HG03342 (cell line): ENCODE measurements at regions not wholly inside any gene's neighbourhood (a gene's known extent, or its start where the extent isn't known, plus 50 kb on each side); places are given as distances from the start of the nearest gene placed in this dataset.

Experiments
- ATAC-seq: cut with Tn5 transposase; IDR thresholded peaks from one replicate; pipeline ENCODE4 v1.9.1; 2021; ENCODE audit warnings: mild to moderate bottlenecking, moderate library complexity; ENCODE audit not compliant: unreplicated experiment

DNA sequence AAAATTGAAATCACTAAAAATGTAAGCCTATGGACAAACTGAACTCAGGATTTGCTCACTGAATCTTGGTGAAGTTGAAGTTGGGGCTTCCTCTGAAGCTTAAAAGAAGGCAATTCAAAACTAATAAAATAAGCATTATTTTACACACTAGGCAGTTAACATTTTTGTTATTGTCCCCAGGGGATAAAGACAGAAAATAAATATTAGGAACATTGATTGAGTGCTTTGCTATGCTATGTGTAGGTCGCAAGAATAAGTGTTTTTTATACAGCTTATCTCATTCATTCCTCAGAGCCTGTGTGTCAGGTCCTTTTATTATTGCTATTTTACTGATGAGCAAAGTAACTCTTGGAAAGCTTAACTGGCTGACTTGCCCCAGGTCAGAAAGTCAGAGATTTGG lies 82.2 kb downstream of the ZNF608 start:
- ATAC-seq: no peak

DNA sequence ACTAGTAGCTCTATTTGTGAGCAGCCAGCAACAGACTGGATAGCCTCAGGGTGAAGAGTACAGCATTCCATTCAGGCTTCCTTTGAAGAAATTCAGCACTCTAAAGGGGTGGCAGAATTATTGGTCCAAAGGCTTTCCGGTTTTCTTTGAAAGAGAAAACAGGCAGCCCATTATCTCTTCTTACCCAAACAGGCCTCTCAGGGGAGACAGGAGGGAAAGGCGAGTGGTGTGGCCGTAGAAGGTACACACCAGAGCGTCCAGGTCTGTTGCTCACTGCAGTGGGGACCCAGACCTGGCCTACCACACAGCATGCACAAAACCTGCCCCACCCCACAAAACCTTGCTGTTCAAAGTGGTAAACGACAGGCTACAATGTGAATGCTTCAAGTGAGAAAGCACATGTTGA lies 83.3 kb downstream of the ZNF608 start:
- ATAC-seq: no peak

DNA sequence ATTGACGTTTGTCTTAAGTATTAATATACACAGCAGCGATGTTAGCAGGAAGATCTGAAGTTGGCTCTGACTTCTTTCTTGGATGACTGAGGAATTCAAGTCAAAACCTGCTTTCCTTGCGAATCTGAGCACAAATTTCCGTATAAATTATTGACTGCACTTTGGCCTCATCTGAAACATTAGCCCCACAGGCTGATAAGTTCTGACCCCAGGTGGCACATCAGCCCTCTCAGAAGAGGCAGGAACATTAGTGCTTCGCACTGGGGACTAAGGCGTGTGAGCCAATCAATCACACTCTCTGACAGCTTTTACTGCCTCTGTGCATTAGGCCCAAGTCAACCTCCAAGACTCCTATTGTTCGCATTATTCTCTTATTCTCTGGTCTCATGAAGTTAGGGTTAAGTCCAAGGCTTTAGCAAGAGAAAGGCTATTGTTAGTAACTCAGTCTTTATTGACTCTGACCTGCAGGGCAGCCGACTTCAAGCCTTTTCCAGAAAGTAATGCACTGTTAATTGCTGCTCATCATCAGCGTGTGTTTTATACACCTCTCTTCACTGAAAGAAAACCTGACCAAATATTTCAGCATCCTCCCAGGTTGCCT lies 84.2 kb downstream of the ZNF608 start:
- ATAC-seq: no peak

DNA sequence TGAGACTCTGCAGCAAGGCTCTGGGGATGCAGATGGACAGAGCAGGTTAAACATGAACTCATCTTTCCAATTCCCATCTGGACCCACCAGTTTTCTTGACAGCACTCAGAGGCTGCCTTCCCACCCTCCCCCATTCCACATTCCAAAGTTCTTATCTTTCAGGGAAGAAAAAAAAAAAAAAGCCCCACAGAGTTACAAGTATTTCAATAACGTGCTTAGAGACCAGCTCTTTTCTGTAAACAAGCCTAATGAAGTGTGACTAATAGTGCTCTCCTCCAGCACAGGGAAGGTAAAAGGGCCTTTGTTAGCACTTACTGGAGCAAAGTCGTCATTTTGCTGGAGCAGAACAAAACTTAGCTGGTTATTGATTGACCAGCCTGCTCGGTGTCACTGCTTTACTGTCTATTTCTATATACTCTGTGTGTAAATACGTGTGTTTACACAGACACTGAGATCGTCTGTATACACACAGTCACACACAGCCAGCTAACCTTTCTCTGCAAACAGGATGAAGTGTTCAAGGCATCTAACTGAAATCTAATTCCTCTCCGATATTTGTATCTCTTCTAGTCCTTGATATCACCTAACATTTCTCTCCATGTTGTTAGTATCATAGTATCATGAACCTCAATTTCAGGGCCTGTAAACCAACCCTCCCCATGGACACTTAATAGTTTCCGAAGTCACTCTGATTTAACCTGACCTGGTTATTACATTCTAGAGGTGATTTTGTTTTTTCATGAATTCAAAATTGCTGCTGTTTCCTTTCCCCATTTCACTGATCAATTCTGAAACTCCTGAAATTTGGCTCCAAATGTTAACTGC lies 84.9 kb downstream of the ZNF608 start:
- ATAC-seq: peak; percentile 68

DNA sequence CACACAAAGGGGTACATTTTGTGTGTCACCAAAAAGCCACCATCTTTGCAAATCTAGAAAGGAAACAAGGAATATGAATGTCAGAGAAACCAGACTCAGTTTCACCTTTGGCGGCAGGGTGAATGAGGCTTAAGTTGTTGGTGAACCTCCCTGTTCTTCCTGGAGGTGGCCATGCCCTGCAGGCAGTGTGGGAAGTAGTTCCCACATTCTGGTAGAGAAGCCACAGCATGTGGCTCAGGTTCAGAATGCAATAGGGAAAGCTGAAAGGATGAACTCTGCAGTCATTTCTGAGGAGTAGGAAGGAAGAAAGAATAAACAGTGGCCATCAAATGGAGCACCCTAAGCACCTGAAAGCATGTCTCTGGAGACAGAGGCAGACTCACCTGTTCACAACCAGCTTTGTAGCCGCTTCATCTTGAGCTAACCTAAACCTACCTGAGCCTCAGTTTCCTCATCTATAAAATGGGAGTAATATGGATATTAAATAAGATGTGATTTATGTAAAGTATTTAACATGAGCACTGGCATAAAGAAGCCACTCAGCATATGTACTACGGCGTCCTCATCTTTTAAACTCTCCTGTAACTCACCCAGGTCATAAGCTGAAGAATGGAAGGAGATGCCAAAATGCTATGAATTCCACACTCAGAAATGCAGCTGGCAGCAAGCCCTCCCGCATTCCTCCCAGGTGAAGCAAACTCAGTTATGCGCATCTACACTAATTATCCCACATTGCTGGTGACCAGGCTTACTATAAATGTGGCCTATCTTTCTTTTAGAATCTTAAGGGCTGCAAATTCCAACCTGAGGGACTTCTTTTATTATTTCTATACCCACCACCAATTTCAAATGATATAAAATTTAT lies 86.0 kb downstream of the ZNF608 start:
- ATAC-seq: no peak

DNA sequence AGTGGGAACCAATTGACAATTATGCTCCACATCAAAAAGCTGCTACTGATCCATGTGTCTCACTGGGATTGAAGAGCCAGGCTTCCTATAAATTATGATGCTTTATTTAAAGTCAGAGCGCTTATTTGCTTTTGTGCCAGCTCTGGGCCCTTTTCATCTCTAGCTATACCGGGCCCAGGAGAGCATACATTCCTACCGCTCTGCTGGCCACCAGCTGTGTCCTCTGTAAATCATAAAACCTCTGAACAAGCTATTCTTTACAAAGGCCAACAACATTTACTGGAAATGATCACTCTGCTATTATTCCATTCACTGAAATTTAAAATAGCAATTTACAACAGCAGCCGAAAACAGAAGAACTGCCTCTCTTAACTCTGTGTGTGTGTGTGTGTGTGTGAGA lies 86.6 kb downstream of the ZNF608 start:
- no peak for ATAC-seq

DNA sequence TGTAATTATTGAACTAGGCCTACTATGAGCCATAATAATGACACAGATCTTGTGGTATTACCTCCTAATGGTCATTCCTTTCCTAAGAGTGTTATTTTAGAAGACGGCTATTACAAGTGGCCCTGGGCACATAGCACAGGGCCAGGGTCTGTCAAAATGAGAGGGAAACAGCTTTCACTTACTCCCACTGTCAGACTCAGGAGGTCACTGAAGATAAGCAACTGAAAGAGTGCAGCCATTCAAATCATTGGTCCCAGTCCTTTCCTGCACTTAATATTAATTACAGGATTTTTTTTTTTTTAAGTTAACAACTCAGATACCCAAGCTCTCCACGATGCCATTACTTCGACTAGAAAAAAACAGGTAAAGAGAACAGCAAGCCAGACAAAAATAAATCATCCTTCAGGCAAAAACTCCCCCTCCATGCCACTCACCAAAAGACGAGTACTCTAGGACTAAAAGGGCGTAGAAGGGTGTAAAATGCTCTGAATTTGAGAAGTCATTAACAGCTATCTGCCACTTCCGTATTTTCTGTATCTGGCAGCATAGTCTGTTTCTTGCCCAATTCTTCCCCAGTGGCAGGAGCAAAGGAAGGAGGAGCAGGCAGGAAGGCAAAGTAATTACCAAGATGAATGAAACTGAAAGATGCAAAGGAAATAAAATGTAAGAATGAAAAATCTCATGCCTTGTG lies 87.4 kb downstream of the ZNF608 start:
- no peak for ATAC-seq

DNA sequence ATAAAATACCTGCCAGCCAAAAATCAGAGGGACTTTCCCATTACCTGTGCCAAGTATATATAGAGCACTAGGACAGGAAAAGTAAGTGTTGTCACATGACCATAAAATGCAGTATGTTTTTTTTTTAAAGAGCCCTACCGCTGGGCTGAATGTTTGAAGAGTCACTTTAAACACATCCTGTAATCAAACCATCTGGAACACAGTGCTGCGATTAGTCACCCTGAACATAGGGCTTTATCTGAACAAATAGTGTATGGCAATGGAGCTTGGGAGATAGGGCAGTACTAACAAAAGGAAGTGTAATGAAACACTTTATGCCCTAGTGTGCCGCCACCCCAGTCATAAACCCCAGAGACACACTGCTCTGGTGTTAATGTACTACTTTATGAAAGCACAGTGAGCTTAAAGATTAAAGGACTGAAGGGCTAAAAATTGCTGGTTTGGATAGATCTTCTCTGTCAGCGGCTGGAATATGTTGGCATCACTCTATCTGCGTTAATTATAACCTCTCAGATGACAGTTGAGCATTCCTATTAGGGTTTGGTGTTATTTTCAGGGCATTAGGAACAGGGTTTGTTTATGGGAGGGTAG lies 90.4 kb downstream of the ZNF608 start:
- peak; percentile 30 for ATAC-seq

DNA sequence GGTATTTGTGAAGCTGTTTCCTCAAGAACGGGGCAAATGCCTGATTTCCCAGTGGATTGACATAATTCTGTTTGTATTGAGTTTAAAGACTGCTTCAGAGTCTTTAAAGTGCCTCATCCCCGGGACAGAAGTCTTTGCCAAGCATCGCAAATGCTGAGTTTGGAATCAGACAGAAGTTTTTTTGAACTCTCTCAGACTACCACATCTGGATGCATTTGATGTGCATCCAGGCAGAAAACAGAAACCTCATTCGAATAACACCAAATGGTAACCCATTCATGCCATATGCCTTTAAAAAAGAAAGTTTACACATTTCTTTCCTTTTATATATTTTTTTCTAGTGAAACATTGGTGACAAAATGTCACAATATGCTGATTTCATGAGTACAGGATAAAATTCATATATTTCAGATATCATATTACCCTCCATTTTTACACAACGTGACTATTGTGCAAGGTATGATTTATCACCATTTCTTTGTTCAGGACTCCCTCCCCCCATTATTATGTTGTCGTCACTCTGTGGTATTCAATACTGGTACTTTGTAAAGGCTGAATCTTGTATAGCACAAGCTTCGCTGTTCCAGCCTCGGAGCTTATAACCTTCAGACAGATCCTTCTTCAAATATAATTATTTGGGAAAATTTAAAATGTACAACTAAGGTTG lies 91.1 kb downstream of the ZNF608 start:
- no peak for ATAC-seq

DNA sequence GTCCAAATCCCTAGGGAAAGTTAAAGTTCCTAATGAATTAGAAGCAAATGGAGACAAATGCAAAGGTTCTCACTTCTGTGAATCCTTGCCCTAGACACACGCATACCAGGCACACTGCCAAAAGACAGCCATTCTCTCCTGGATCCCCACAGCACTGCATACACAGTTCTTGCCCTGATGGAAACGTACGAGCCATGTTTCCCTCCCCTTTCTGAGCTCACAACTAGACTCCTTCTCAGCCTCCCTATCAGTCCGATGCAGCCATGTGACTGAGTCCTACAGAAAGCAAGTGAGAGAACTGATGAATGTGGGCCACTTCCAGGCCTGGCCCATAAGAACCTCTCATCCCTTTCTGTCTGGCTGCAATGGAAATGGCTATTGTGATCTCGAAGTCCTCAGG lies 92.0 kb downstream of the ZNF608 start:
- no peak for ATAC-seq

DNA sequence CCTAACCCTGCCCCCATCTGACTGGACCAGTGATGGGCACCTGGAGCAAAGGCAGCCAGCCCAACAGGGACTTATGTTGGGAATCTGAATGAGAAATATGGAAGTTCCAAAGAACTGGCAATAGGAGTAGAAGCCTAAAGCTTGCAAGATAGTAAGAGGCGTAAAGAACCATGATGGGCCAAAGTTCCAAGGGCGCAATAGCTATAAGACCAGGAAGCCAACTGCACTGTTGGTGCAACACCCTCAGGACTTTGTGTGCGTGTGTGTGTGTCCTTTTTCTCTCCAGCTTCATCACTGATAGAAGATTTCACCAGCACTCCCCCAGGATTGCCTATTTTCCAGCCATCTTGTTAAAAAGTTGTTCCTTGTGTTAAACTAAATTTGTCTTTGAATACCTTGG lies 92.8 kb downstream of the ZNF608 start:
- ATAC-seq: no peak

DNA sequence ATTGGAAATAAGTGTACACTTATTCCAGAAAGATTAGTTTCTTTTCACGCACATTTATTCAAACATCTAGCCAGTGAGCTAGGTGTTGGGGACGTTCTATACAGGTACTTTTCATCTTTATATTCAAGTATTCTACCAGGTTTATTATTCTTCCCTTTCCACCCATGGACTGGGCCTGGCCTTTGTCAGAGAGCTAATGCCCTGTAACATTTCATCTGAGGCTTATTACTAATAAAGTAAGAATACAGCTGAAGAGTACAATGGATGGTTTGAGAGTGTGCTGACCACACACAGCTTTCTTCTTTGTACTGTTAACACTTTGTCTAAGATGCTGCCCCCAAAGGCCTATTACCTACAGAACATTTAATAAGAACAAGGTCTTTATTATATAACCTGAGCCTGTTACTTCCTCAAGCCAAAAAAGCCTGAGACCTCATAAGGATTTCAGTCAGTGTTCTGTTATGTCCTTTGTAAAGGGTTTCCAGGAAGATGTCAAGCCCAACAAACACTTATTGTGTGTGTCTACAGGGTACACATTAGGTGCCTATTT lies 93.5 kb downstream of the ZNF608 start:
- ATAC-seq: no peak

DNA sequence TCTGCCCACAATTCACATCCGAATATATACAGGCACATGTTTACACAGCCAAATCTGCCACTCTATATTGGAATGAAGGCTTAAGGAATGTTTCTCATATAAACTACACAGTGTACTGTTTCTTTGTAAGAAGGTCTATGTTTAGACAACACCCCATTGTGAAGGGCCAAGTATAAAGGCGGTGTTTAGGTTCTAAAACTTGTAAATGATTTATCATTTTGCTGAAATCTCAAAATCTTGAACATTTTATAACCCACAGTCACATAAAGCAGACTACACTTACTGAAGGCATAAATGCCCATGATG lies 94.0 kb downstream of the ZNF608 start:
- ATAC-seq: no peak

DNA sequence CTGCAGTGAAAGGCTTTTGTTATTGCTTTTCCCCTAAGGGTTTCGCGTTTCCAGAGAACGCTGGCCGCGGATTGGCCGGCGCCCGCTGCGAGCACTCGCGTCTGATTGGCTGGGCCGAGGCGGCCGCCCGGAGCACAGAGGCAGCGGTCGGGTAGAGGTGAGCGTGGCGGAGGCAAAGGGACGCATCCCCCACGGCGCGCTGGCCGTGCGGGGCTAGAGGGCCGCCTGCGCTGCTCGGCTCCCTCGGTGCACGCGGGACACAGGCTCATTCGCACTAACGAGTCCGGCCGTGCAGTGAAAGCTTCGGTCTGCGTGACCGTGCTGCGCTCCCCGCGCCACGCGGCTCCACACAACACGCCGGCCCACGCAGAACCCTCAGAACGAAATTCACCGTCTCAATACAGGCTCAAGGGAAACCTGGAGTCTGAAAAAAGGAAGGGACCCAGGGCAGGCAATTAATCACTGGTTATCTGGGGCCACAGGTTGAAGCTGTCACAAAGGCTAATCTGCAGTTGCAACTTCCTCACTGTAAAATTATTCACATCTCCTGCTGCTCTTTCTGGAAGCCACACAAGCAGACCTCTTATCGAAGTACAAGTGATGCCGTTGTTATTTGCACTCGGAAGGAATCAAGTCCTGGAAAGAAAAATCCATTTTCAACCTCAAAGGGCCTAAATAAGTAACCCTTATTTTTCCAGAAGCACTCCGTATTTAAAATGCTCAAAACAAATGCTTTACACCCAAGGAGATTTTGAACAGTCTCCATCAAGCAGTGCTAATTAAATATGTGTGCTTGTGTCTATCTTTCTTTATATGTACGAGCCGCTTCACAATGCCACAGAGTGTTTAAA lies 94.6 kb downstream of the ZNF608 start:
- ATAC-seq: no peak

DNA sequence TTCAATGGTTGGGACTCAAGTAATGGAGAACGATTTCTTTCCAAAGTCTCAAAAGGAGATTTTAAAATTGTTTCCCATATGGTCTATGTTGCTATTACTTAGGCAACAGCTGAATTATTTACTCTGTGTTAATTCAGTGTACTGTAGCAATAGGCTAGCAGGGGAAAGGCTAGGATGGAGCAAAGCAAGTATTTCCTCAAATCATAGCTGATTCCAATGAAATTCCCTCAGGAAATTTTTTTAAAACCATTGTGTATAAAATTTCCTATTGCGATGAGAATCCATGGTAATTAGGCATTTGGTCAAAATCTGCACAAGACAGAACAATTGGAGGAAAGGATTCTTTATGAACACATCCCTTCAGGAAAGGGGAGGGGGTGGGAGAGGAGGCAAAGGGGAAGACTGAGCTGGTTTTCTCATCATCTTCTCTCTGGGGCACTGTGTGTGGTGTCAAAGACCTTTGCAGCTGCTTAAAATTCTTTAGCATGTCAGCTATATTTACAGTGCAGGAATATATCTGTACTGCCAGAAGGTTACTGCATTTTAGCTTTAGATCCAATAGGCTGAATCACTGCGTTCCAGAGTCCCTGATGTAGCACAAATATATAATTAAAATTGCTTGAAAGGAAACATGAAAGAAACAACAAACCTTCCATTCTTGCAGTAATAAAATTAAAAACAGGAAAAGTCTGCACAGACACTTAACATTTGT lies 95.3 kb downstream of the ZNF608 start:
- no peak for ATAC-seq

DNA sequence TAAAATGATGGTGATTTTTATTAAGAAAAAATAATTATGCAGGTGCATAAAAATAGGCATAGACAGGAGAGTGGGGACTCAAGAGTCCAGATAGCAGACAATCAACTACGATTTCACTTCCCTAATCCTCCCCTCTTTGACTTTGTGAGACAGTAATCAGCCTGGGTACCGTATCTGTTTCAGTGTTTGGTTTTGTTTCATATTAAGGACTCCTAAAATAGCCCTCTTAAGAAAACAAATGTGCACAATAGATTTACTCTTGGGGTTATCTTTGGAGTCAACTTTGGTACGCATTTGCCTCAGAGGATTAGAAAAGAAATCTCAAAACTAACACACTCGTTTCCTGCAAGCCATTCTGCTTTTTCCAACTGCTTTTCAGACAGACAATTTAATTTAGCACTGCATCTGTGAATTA lies 96.3 kb downstream of the ZNF608 start:
- peak; percentile 66 for ATAC-seq

DNA sequence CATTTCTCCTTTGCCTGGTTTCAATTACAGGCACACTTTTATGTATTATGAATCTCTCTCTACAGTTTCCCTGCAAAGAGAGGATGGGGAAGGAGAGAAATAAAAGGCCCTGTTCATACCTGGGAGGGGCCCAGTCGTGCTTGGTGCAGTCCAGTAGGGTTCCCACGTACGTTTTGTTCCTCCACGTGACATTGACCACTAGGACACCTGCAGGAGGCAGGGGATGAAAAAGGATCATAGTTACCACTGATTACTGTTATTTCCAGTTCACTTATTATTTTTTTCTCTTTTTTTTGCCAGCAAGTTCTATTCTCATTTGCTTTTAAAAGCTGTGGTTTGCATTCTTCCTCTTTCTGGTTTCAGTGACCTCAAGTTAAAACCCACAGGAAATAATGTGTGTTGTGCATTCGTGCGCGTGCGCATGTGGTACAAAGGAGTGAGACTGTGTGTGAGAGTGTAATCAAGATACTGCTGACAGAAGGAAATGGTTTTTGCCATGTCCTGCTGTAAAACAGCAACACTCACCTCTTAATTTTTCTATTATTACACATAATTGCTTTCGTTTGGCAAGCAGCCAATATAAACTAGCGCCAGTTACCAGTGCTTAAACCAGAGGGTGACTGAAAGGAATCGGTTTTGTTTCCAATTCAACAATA lies 96.8 kb downstream of the ZNF608 start:
- ATAC-seq: peak; percentile 83

DNA sequence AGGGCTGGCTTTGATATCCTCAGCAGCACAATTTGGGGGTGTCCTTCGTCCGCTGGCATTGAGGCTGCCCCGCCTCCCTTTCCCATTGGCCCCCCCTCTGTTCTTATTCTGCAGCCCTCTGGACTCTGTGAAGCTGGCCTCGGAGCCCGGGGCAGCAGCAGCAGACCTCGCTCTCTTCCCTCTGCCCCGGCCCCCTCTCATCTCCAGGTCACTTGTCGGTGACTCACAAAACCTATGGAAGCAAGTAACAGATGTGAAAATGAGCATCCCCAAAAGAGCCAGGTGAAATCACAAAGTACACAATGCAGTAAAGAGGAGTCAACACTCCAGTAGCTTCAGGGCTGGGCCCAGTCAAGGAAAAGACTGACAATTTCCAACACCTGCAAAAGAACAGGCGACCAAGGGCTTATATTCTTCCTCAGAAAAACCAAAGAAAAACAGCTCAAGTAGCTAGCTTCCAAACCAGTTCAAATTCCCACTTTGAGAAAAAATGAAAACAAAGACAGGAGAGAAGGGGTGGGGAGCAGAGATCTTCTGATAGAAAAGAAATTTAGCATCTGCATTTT lies 97.5 kb downstream of the ZNF608 start:
- no peak for ATAC-seq
